H1 (cell line): ENCODE measurements at regions not wholly inside any gene's neighbourhood (a gene's known extent, or its start where the extent isn't known, plus 50 kb on each side); places are given as distances from the start of the nearest gene placed in this dataset.

Experiments used
- GABPA ChIP-seq: IDR thresholded peaks from 2 replicates; pipeline ENCODE4 v1.6.1; 2011; ENCODE audit warnings: mild to moderate bottlenecking, low read length, moderate library complexity, borderline replicate concordance; ENCODE audit not compliant: insufficient read depth
- HDAC2 ChIP-seq, 2 experiments: fragments of 300-600 bp in 1 of 2; sonication (generic) in 1 of 2; IDR thresholded peaks; 2 replicates each; pipeline ENCODE4 v1.6.1; 2011 to 2012; ENCODE audit warnings: low read depth in 2 of 2, low read length in 2 of 2, mild to moderate bottlenecking in 2 of 2, moderate library complexity in 2 of 2, borderline replicate concordance in 1 of 2, inconsistent platforms in 1 of 2
- JUN ChIP-seq: IDR thresholded peaks from 2 replicates; pipeline ENCODE4 v1.6.1; 2011; ENCODE audit warnings: low read depth, mild to moderate bottlenecking, improper control_type of control experiment, low read length
- TBP ChIP-seq: IDR thresholded peaks from 2 replicates; pipeline ENCODE4 v1.6.1; 2011; ENCODE audit warnings: low read depth, low read length, improper control_type of control experiment

DNA sequence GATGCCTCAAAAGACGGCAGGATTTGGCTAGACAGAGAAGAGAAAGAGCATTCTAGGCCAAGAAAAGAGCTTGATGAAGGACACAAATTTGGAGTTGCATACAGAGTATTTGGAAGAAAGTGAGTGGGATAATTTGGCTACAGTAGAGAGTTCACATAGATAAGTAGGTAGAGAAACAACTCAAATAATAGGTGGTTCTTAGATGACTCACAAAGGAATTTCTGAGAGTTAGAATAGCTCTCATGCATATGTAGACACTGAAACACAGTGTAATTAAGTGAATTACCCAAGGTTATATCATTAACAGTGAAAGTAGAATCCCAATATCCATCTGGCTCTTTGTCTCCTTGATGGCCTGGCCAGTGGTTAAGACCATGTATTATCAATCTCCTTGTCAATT lies 228.6 kb upstream of the DDI1 start (continued):
- TF ChIP-seq HDAC2 (IDR thresholded peaks at IDR 0.05; ENCODE audit: borderline replicate concordance in 1 of 2, low read depth in 2 of 2, low read length in 2 of 2) (no peak), TBP (no peak), JUN (no peak), GABPA (no peak)
- TF ChIP-seq, all 59 proteins: peak for 0
